ENCODE measurements at regions not wholly inside any gene's neighbourhood (a gene's known extent, or its start where the extent isn't known, plus 50 kb on each side); places are given as distances from the start of the nearest gene placed in this dataset.
"Not testable (repeated sequence)": the region's sequence is repeated elsewhere in the genome, so short reads cannot be mapped to it uniquely, and the experiment has no call there.

GRCh38 chr21:5084246-5084645, 5437.1 kb upstream of the TPTE start:
- H3K9me3 ChIP-seq (ENCODE audit: control insufficient read depth in 2 of 2, insufficient read depth in 1 of 2, low read length in 1 of 2); DNase-seq (ENCODE audit: low read depth in 6 of 9, low spot score in 9 of 9); H3K4me1 ChIP-seq (ENCODE audit: control insufficient read depth in 2 of 2, insufficient read depth in 2 of 2, low read length in 2 of 2); H3K27ac ChIP-seq (ENCODE audit: low read depth in 1 of 2, low read length in 1 of 2); H3K4me3 ChIP-seq (ENCODE audit: low read length in 2 of 2); H3K27me3 ChIP-seq (ENCODE audit: control insufficient read depth in 2 of 2, insufficient read depth in 1 of 2, low read length in 1 of 2); H3K36me3 ChIP-seq (ENCODE audit: control insufficient read depth in 2 of 2, insufficient read depth in 2 of 2, low read length in 1 of 2): not testable (repeated sequence)
- WGBS, result 98% methylated on average over 4 of the region's 8 CpGs

GRCh38 chr21:5085456-5085855, 5435.9 kb upstream of the TPTE start:
- not testable (repeated sequence) for DNase-seq (ENCODE audit: low read depth in 6 of 9, low spot score in 9 of 9)

GRCh38 chr21:5086416-5086815, 5435.0 kb upstream of the TPTE start:
- not testable (repeated sequence) for H3K36me3 ChIP-seq (ENCODE audit: control insufficient read depth in 2 of 2, insufficient read depth in 2 of 2, low read length in 1 of 2); H3K27ac ChIP-seq (ENCODE audit: low read depth in 1 of 2, low read length in 1 of 2); H3K27me3 ChIP-seq (ENCODE audit: control insufficient read depth in 2 of 2, insufficient read depth in 1 of 2, low read length in 1 of 2); H3K4me1 ChIP-seq (ENCODE audit: control insufficient read depth in 2 of 2, insufficient read depth in 2 of 2, low read length in 2 of 2); DNase-seq (ENCODE audit: low read depth in 6 of 9, low spot score in 9 of 9); H3K9me3 ChIP-seq (ENCODE audit: control insufficient read depth in 2 of 2, insufficient read depth in 1 of 2, low read length in 1 of 2); H3K4me3 ChIP-seq (ENCODE audit: low read length in 2 of 2)
- 83% methylated on average over 8 of the region's 17 CpGs for WGBS

More at GRCh38 chr21:5085456-5085855, 5435.9 kb upstream of the TPTE start:
- H3K4me3 ChIP-seq (ENCODE audit: low read length in 2 of 2); H3K27me3 ChIP-seq (ENCODE audit: control insufficient read depth in 2 of 2, insufficient read depth in 1 of 2, low read length in 1 of 2); H3K4me1 ChIP-seq (ENCODE audit: control insufficient read depth in 2 of 2, insufficient read depth in 2 of 2, low read length in 2 of 2); H3K36me3 ChIP-seq (ENCODE audit: control insufficient read depth in 2 of 2, insufficient read depth in 2 of 2, low read length in 1 of 2); H3K9me3 ChIP-seq (ENCODE audit: control insufficient read depth in 2 of 2, insufficient read depth in 1 of 2, low read length in 1 of 2); H3K27ac ChIP-seq (ENCODE audit: low read depth in 1 of 2, low read length in 1 of 2): not testable (repeated sequence)
- WGBS, result 94% methylated on average over 6 of the region's 13 CpGs

GRCh38 chr21:5088820-5089219, 5432.6 kb upstream of the TPTE start:
- H3K27me3 ChIP-seq (ENCODE audit: control insufficient read depth in 2 of 2, insufficient read depth in 1 of 2, low read length in 1 of 2); H3K4me3 ChIP-seq (ENCODE audit: low read length in 2 of 2); H3K4me1 ChIP-seq (ENCODE audit: control insufficient read depth in 2 of 2, insufficient read depth in 2 of 2, low read length in 2 of 2); H3K27ac ChIP-seq (ENCODE audit: low read depth in 1 of 2, low read length in 1 of 2); H3K36me3 ChIP-seq (ENCODE audit: control insufficient read depth in 2 of 2, insufficient read depth in 2 of 2, low read length in 1 of 2); H3K9me3 ChIP-seq (ENCODE audit: control insufficient read depth in 2 of 2, insufficient read depth in 1 of 2, low read length in 1 of 2); DNase-seq (ENCODE audit: low read depth in 6 of 9, low spot score in 9 of 9): not testable (repeated sequence)
- no CpG with 5 or more reads among the region's 20 CpGs for WGBS

- not testable (repeated sequence) for H3K27ac ChIP-seq (ENCODE audit: low read depth in 1 of 2, low read length in 1 of 2); DNase-seq (ENCODE audit: low read depth in 6 of 9, low spot score in 9 of 9); H3K9me3 ChIP-seq (ENCODE audit: control insufficient read depth in 2 of 2, insufficient read depth in 1 of 2, low read length in 1 of 2); H3K27me3 ChIP-seq (ENCODE audit: control insufficient read depth in 2 of 2, insufficient read depth in 1 of 2, low read length in 1 of 2); H3K4me3 ChIP-seq (ENCODE audit: low read length in 2 of 2); H3K36me3 ChIP-seq (ENCODE audit: control insufficient read depth in 2 of 2, insufficient read depth in 2 of 2, low read length in 1 of 2); H3K4me1 ChIP-seq (ENCODE audit: control insufficient read depth in 2 of 2, insufficient read depth in 2 of 2, low read length in 2 of 2)
- WGBS, result 93% methylated on average over 4 of the region's 15 CpGs
Observed at GRCh38 chr21:5089399-5090089, 5431.8 kb upstream of the TPTE start.

- not testable (repeated sequence) for H3K4me3 ChIP-seq (ENCODE audit: low read length in 2 of 2); H3K9me3 ChIP-seq (ENCODE audit: control insufficient read depth in 2 of 2, insufficient read depth in 1 of 2, low read length in 1 of 2); H3K36me3 ChIP-seq (ENCODE audit: control insufficient read depth in 2 of 2, insufficient read depth in 2 of 2, low read length in 1 of 2); H3K27me3 ChIP-seq (ENCODE audit: control insufficient read depth in 2 of 2, insufficient read depth in 1 of 2, low read length in 1 of 2); H3K27ac ChIP-seq (ENCODE audit: low read depth in 1 of 2, low read length in 1 of 2); DNase-seq (ENCODE audit: low read depth in 6 of 9, low spot score in 9 of 9); H3K4me1 ChIP-seq (ENCODE audit: control insufficient read depth in 2 of 2, insufficient read depth in 2 of 2, low read length in 2 of 2)
- 97% methylated on average over 20 of the region's 34 CpGs for WGBS
Observed at GRCh38 chr21:5090132-5091079, 5431.0 kb upstream of the TPTE start.

- H3K9me3 ChIP-seq (ENCODE audit: control insufficient read depth in 2 of 2, insufficient read depth in 1 of 2, low read length in 1 of 2); H3K4me3 ChIP-seq (ENCODE audit: low read length in 2 of 2); H3K4me1 ChIP-seq (ENCODE audit: control insufficient read depth in 2 of 2, insufficient read depth in 2 of 2, low read length in 2 of 2); H3K27me3 ChIP-seq (ENCODE audit: control insufficient read depth in 2 of 2, insufficient read depth in 1 of 2, low read length in 1 of 2); DNase-seq (ENCODE audit: low read depth in 6 of 9, low spot score in 9 of 9); H3K36me3 ChIP-seq (ENCODE audit: control insufficient read depth in 2 of 2, insufficient read depth in 2 of 2, low read length in 1 of 2); H3K27ac ChIP-seq (ENCODE audit: low read depth in 1 of 2, low read length in 1 of 2): not testable (repeated sequence)
- no CpG with 5 or more reads among the region's 11 CpGs for WGBS
Observed at GRCh38 chr21:5091274-5091673, 5430.1 kb upstream of the TPTE start.

GRCh38 chr21:5095628-5096027, 5425.8 kb upstream of the TPTE start:
- H3K36me3 ChIP-seq (ENCODE audit: control insufficient read depth in 2 of 2, insufficient read depth in 2 of 2, low read length in 1 of 2); H3K4me1 ChIP-seq (ENCODE audit: control insufficient read depth in 2 of 2, insufficient read depth in 2 of 2, low read length in 2 of 2); H3K27me3 ChIP-seq (ENCODE audit: control insufficient read depth in 2 of 2, insufficient read depth in 1 of 2, low read length in 1 of 2); DNase-seq (ENCODE audit: low read depth in 6 of 9, low spot score in 9 of 9); H3K27ac ChIP-seq (ENCODE audit: low read depth in 1 of 2, low read length in 1 of 2); H3K4me3 ChIP-seq (ENCODE audit: low read length in 2 of 2); H3K9me3 ChIP-seq (ENCODE audit: control insufficient read depth in 2 of 2, insufficient read depth in 1 of 2, low read length in 1 of 2): not testable (repeated sequence)
- WGBS, result 98% methylated on average over 6 of the region's 15 CpGs

- H3K36me3 ChIP-seq (ENCODE audit: control insufficient read depth in 2 of 2, insufficient read depth in 2 of 2, low read length in 1 of 2); H3K4me1 ChIP-seq (ENCODE audit: control insufficient read depth in 2 of 2, insufficient read depth in 2 of 2, low read length in 2 of 2); H3K27me3 ChIP-seq (ENCODE audit: control insufficient read depth in 2 of 2, insufficient read depth in 1 of 2, low read length in 1 of 2); H3K9me3 ChIP-seq (ENCODE audit: control insufficient read depth in 2 of 2, insufficient read depth in 1 of 2, low read length in 1 of 2); H3K27ac ChIP-seq (ENCODE audit: low read depth in 1 of 2, low read length in 1 of 2); DNase-seq (ENCODE audit: low read depth in 6 of 9, low spot score in 9 of 9); H3K4me3 ChIP-seq (ENCODE audit: low read length in 2 of 2): not testable (repeated sequence)
- 95% methylated on average over 8 of the region's 25 CpGs for WGBS
Observed at GRCh38 chr21:5098010-5098743, 5423.2 kb upstream of the TPTE start.
